OCI-LY3 (cell line): ENCODE measurements at regions not wholly inside any gene's neighbourhood (a gene's known extent, or its start where the extent isn't known, plus 50 kb on each side); places are given as distances from the start of the nearest gene placed in this dataset.

Source experiments
- CTCF ChIP-seq: fragments of 200-600, 300-600 bp; sonication (generic); IDR thresholded peaks from 2 replicates; pipeline ENCODE4 v1.5.1; 2014; ENCODE audit warnings: antibody characterized with exemption, low read length, low read depth
- EZH2phosphoT487 ChIP-seq: fragments of 200-600 bp; shearing (Covaris generic); IDR thresholded peaks from 2 replicates; pipeline ENCODE4 v1.6.1; 2018; ENCODE audit warnings: antibody characterized with exemption, mixed run types, low read depth

GRCh38 chr4:17301266-17301665 lies 210.6 kb downstream of the QDPR start:
- TF ChIP-seq EZH2phosphoT487, result no peak
- TF ChIP-seq CTCF, result no peak
